ENCODE measurements at regions not wholly inside any gene's neighbourhood (a gene's known extent, or its start where the extent isn't known, plus 50 kb on each side); places are given as distances from the start of the nearest gene placed in this dataset.

GRCh38 chr4:11042760-11043159 lies 358.2 kb upstream of the CLNK start:
- DNase-seq: no peak

- DNase-seq: no peak
These were observed 355.1 kb upstream of the CLNK start for GRCh38 chr4:11039634-11040131.

- DNase-seq: no peak
These were observed 354.4 kb upstream of the CLNK start for GRCh38 chr4:11038926-11039325.

- no peak for DNase-seq
These were observed 353.1 kb upstream of the CLNK start for GRCh38 chr4:11037637-11038036.

- no peak for DNase-seq
These were observed 343.8 kb upstream of the CLNK start for GRCh38 chr4:11028334-11028733.

GRCh38 chr4:11021333-11021732 lies 336.8 kb upstream of the CLNK start:
- no peak for DNase-seq

- no peak for DNase-seq
These were observed 335.1 kb upstream of the CLNK start for GRCh38 chr4:11019451-11020240.

- DNase-seq: no peak
These were observed 329.6 kb upstream of the CLNK start for GRCh38 chr4:11014199-11014598.

GRCh38 chr4:11013094-11013664 lies 328.6 kb upstream of the CLNK start:
- no peak for DNase-seq

GRCh38 chr4:11011249-11011648 lies 326.7 kb upstream of the CLNK start:
- no peak for DNase-seq

- DNase-seq: no peak
These were observed 326.1 kb upstream of the CLNK start for GRCh38 chr4:11010624-11011023.

- DNase-seq: no peak
These were observed 324.7 kb upstream of the CLNK start for GRCh38 chr4:11009281-11009680.

- no peak for DNase-seq
These were observed 320.7 kb upstream of the CLNK start for GRCh38 chr4:11005300-11005699.

- no peak for DNase-seq
These were observed 320.2 kb upstream of the CLNK start for GRCh38 chr4:11004818-11005217.

GRCh38 chr4:11002961-11003360 lies 318.4 kb upstream of the CLNK start:
- no peak for DNase-seq

- DNase-seq: no peak
These were observed 314.3 kb upstream of the CLNK start for GRCh38 chr4:10998846-10999245.

GRCh38 chr4:10984815-10985214 lies 300.2 kb upstream of the CLNK start:
- no peak for DNase-seq

- no peak for DNase-seq
These were observed 299.5 kb upstream of the CLNK start for GRCh38 chr4:10983885-10984640.

- DNase-seq: peak; percentile 7
These were observed 298.7 kb upstream of the CLNK start for GRCh38 chr4:10983268-10983667.

- no peak for DNase-seq
These were observed 297.7 kb upstream of the CLNK start for GRCh38 chr4:10982305-10982704.

GRCh38 chr4:10981576-10981975 lies 297.0 kb upstream of the CLNK start:
- no peak for DNase-seq

GRCh38 chr4:10981096-10981495 lies 296.5 kb upstream of the CLNK start:
- no peak for DNase-seq

- DNase-seq: no peak
These were observed 294.5 kb upstream of the CLNK start for GRCh38 chr4:10979032-10979431.

GRCh38 chr4:10977534-10977933 lies 293.0 kb upstream of the CLNK start:
- no peak for DNase-seq

All from CD4-positive, alpha-beta T cell treated with Interleukin-12 subunit alpha and Interleukin-12 subunit beta, for 1 hour (primary cell).